Neutrophil (primary cell): ENCODE measurements at regions not wholly inside any gene's neighbourhood (a gene's known extent, or its start where the extent isn't known, plus 50 kb on each side); places are given as distances from the start of the nearest gene placed in this dataset.

Source experiments
- H3K27ac ChIP-seq: fragments of 200-600 bp; sonication (generic); 2 replicates; pipeline ENCODE4 v1.5.1; 2016; ENCODE audit warnings: mild to moderate bottlenecking, moderate library complexity
- H3K27me3 ChIP-seq: fragments of 200-600 bp; sonication (generic); 2 replicates; pipeline ENCODE4 v1.6.0; 2016; ENCODE audit warnings: mild to moderate bottlenecking
- H3K36me3 ChIP-seq: fragments of 200-600 bp; sonication (generic); 2 replicates; pipeline ENCODE4 v1.5.1; 2017
- H3K4me1 ChIP-seq, 2 experiments: fragments of 200-600 bp in 1 of 2; sonication (generic) in 1 of 2; 1 replicate in 1 of 2; 2 replicates in 1 of 2; pipeline versions ENCODE4 v1.5.1 to v1.6.1; 2013 to 2016; ENCODE audit warnings: low read depth in 1 of 2, low read length in 1 of 2, mild to moderate bottlenecking in 1 of 2, moderate library complexity in 1 of 2; ENCODE audit not compliant: control insufficient read depth in 1 of 2, insufficient read depth in 1 of 2
- H3K4me3 ChIP-seq, 2 experiments: fragments of 200-600 bp in 1 of 2; sonication (generic) in 1 of 2; 1 replicate in 1 of 2; 2 replicates in 1 of 2; pipeline ENCODE4 v1.5.1; 2013 to 2016; ENCODE audit warnings: low read depth in 1 of 2, low read length in 1 of 2, mild to moderate bottlenecking in 1 of 2, moderate library complexity in 1 of 2
- H3K9me3 ChIP-seq: fragments of 200-600 bp; sonication (generic); 2 replicates; pipeline ENCODE4 v1.5.1; 2016
- TF ChIP-seq, protein P1 (sequence below): fragments of 200-600 bp; sonication (generic); IDR thresholded peaks from 2 replicates; pipeline ENCODE4 v1.5.1; 2016; ENCODE audit warnings: antibody characterized with exemption

GRCh38 chr5:4906786-4907185, 233.3 kb upstream of the ADAMTS16 start:
- no peaks in the 10 kb centered on the region for H3K36me3 ChIP-seq
- no peaks in the 10 kb centered on the region for H3K27me3 ChIP-seq
- TF ChIP-seq, protein P1, sequence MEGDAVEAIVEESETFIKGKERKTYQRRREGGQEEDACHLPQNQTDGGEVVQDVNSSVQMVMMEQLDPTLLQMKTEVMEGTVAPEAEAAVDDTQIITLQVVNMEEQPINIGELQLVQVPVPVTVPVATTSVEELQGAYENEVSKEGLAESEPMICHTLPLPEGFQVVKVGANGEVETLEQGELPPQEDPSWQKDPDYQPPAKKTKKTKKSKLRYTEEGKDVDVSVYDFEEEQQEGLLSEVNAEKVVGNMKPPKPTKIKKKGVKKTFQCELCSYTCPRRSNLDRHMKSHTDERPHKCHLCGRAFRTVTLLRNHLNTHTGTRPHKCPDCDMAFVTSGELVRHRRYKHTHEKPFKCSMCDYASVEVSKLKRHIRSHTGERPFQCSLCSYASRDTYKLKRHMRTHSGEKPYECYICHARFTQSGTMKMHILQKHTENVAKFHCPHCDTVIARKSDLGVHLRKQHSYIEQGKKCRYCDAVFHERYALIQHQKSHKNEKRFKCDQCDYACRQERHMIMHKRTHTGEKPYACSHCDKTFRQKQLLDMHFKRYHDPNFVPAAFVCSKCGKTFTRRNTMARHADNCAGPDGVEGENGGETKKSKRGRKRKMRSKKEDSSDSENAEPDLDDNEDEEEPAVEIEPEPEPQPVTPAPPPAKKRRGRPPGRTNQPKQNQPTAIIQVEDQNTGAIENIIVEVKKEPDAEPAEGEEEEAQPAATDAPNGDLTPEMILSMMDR: no peak
- H3K9me3 ChIP-seq: no peaks in the 10 kb centered on the region
- H3K4me3 ChIP-seq: no peak overlapping the region
- H3K27ac ChIP-seq: no peak overlapping the region
- H3K4me1 ChIP-seq: no peaks in the 10 kb centered on the region

- no peaks in the 10 kb centered on the region for H3K36me3 ChIP-seq
- TF ChIP-seq, protein P1: no peak
- H3K27ac ChIP-seq: no peak overlapping the region
- H3K9me3 ChIP-seq: no peaks in the 10 kb centered on the region
- H3K4me1 ChIP-seq: no peaks in the 10 kb centered on the region
- no peak overlapping the region for H3K4me3 ChIP-seq
- H3K27me3 ChIP-seq: no peaks in the 10 kb centered on the region
Observed at GRCh38 chr5:4907571-4907970, 232.6 kb upstream of the ADAMTS16 start.

DNA sequence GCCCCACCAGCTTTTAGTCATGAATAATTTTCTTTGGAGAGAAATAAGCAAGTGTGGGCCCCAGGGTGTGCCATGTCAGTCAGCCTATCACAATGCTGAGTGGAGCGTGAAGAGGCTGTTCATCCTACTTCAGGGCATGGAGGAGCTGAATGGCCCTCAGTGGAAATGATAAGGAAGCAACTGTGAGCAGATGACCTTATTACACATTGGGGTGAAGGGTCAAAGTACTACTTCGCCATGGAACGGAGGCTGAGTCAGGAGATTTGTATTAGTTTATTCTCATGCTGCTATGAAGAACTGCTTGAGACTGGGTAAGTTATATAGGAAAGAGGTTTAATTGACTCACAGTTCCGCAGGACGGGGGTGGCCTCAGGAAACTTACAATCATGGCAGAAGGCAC, 231.0 kb upstream of the ADAMTS16 start:
- no peak overlapping the region for H3K27ac ChIP-seq
- TF ChIP-seq, protein P1: no peak
- H3K36me3 ChIP-seq: no peaks in the 10 kb centered on the region
- H3K27me3 ChIP-seq: no peaks in the 10 kb centered on the region
- no peaks in the 10 kb centered on the region for H3K4me1 ChIP-seq
- no peaks in the 10 kb centered on the region for H3K9me3 ChIP-seq
- H3K4me3 ChIP-seq: no peak overlapping the region

DNA sequence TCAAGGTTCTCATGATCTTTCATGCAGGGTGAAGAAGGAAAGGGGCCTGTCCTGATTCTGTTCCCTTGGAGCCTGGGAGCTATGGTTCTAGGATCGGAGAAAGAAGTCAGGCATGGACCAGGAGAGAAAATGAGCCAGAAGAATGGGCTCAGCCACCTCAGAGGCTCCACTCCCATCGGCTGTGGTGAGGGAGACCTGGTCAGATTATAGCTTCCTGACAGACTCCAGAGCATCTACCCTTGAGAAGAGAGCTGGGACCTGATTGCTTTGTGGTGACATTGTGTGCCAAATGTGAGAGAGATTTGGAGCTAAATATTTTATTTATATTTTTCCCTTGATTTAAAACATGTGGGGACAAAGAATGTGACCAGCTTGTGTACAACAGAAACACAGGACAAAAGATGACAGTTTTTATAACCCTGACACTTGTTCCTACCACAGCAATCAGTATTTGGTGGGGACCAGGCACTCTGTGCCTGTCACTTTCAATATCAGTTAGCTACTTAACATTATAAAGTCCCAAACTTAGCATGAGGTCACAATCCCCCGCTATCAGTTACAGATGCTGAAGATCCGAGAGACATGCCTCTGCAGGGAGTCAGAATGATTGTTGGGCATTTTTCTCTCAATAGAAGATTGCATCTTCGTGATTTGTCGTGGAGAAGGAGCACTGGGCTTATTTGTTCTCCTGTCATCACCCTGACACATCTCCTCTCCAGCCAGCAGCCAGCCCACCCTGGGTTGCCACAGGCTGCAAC, 228.3 kb upstream of the ADAMTS16 start:
- no peak overlapping the region for H3K4me3 ChIP-seq
- no peaks in the 10 kb centered on the region for H3K36me3 ChIP-seq
- no peaks in the 10 kb centered on the region for H3K27me3 ChIP-seq
- no peaks in the 10 kb centered on the region for H3K4me1 ChIP-seq
- TF ChIP-seq, protein P1: no peak
- no peak overlapping the region for H3K27ac ChIP-seq
- no peaks in the 10 kb centered on the region for H3K9me3 ChIP-seq

GRCh38 chr5:4921929-4922328, 218.2 kb upstream of the ADAMTS16 start:
- H3K27me3 ChIP-seq: no peaks in the 10 kb centered on the region
- no peaks in the 10 kb centered on the region for H3K9me3 ChIP-seq
- TF ChIP-seq, protein P1: no peak

More at GRCh38 chr5:4921929-4922328, 218.2 kb upstream of the ADAMTS16 start:
- Histone ChIP-seq H3K4me1 (no peaks in the 10 kb centered on the region), H3K27ac (no peak overlapping the region), H3K4me3 (no peak overlapping the region), H3K36me3 (no peaks in the 10 kb centered on the region)
